Caco-2 (cell line): ENCODE measurements at regions not wholly inside any gene's neighbourhood (a gene's known extent, or its start where the extent isn't known, plus 50 kb on each side); places are given as distances from the start of the nearest gene placed in this dataset.

ENCODE experiments used
- BruUV-seq: library from RNA; stranded (reverse); fragments of 400-500 nt; replicated peaks from 2 replicates; lab custom pipeline; 2021; lab: Mats Ljungman, UMichigan
- CTCF ChIA-PET: fragments of 300-600 bp; sonication (Branson Sonifier 250); formaldehyde crosslinking; loops from one replicate; lab custom pipeline; 2022; ENCODE audit warnings: antibody characterized with exemption; lab: Charles Lee
- POLR2A ChIA-PET: fragments of 300-600 bp; sonication (Branson Sonifier 250); formaldehyde crosslinking; loops from one replicate; lab custom pipeline; 2022; ENCODE audit warnings: antibody characterized with exemption; lab: Charles Lee
- DNase-seq, 2 experiments: peaks; one replicate each; pipeline versions ENCODE4 v3.0.0 to v3.0.0-alpha.2; 2020 to 2022
- H3K27me3 ChIP-seq: replicated peaks from 2 replicates; pipeline ENCODE4 v1.6.0; 2011; ENCODE audit warnings: low read length; ENCODE audit not compliant: control insufficient read depth, insufficient read depth
- H3K36me3 ChIP-seq: 2 replicates; pipeline ENCODE4 v1.5.1; 2011; ENCODE audit warnings: low read length; ENCODE audit not compliant: control insufficient read depth, insufficient read depth
- H3K4me1 ChIP-seq: fragments of 250-450 bp; sonication (Bioruptor Pico); 2 replicates; pipeline ENCODE4 v1.5.1; 2020; ENCODE audit warnings: mild to moderate bottlenecking
- H3K4me3 ChIP-seq: 2 replicates; pipeline ENCODE4 v1.5.1; 2011; ENCODE audit warnings: low read depth, mild to moderate bottlenecking, control low read depth, low read length
- H3K9me3 ChIP-seq: fragments of 250-450 bp; sonication (Bioruptor Pico); 2 replicates; pipeline ENCODE4 v1.5.1; 2020; ENCODE audit warnings: mild to moderate bottlenecking, moderate library complexity
- H3K27ac Mint-ChIP-seq: one replicate; pipeline ENCODE4 v1.8.0; 2022; ENCODE audit warnings: mixed read lengths; ENCODE audit not compliant: unreplicated experiment
- H3K27me3 Mint-ChIP-seq: one replicate; pipeline ENCODE4 v1.8.0; 2022; ENCODE audit warnings: mixed read lengths; ENCODE audit not compliant: insufficient read depth, unreplicated experiment
- H3K36me3 Mint-ChIP-seq: one replicate; pipeline ENCODE4 v1.8.0; 2022; ENCODE audit warnings: mild to moderate bottlenecking, mixed read lengths; ENCODE audit not compliant: insufficient read depth, unreplicated experiment
- H3K4me1 Mint-ChIP-seq: one replicate; pipeline ENCODE4 v1.8.0; 2022; ENCODE audit warnings: low read depth, mixed read lengths; ENCODE audit not compliant: unreplicated experiment
- H3K4me3 Mint-ChIP-seq: one replicate; pipeline ENCODE4 v1.8.0; 2022; ENCODE audit warnings: mild to moderate bottlenecking, moderate library complexity, mixed read lengths; ENCODE audit not compliant: unreplicated experiment
- H3K9me3 Mint-ChIP-seq: one replicate; pipeline ENCODE4 v1.8.0; 2022; ENCODE audit warnings: mixed read lengths; ENCODE audit not compliant: unreplicated experiment
- intact Hi-C: fragments of 100-400 bp; cut with micrococcal nuclease; formaldehyde crosslinking; loops from one replicate; pipeline ENCODE4 v1.10.0; 2022; ENCODE audit not compliant: unreplicated experiment
- TF ChIP-seq, protein P1 (sequence below), 2 experiments: fragments of 200-600 bp in 1 of 2; IDR thresholded peaks; 1 replicate in 1 of 2; 2 replicates in 1 of 2; pipeline versions ENCODE4 v1.5.1 to v1.8.0; 2011 to 2022; ENCODE audit warnings: antibody characterized with exemption in 1 of 2, control low read depth in 1 of 2, inconsistent platforms in 1 of 2, low read depth in 1 of 2, low read length in 1 of 2, mild to moderate bottlenecking in 1 of 2, moderate library complexity in 1 of 2; ENCODE audit not compliant: insufficient read depth in 1 of 2, severe bottlenecking in 1 of 2, unreplicated experiment in 1 of 2

DNA sequence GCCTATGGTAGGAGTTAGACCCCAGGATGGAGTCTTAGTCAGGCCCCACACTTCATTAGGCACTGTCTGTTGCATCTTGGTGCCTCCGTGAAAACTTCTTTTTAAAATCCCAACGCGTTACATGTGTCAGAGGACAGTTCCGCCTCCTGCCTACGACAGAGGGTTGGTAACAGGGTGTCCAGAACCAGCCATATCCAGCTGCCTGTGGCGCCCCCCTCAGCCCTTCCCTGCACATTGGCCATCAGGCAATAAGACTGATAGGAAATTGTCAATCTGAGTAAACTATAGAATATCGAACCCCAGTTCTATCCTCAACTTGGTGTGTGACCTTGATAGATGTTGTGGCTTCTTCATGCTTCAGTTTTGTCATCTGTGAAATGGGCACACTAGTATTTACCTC lies 108.6 kb upstream of the CSF3R start:
- no TSS peak for BruUV-seq
- Mint-ChIP-seq H3K36me3 (no peaks in the 10 kb centered on the region), H3K9me3 (no peaks in the 10 kb centered on the region), H3K4me1 (no peaks in the 10 kb centered on the region), H3K27ac (no peak overlapping the region), H3K27me3 (peaks cover 3% of the 10 kb centered on the region), H3K4me3 (no peak overlapping the region)
- TF ChIP-seq, protein P1, sequence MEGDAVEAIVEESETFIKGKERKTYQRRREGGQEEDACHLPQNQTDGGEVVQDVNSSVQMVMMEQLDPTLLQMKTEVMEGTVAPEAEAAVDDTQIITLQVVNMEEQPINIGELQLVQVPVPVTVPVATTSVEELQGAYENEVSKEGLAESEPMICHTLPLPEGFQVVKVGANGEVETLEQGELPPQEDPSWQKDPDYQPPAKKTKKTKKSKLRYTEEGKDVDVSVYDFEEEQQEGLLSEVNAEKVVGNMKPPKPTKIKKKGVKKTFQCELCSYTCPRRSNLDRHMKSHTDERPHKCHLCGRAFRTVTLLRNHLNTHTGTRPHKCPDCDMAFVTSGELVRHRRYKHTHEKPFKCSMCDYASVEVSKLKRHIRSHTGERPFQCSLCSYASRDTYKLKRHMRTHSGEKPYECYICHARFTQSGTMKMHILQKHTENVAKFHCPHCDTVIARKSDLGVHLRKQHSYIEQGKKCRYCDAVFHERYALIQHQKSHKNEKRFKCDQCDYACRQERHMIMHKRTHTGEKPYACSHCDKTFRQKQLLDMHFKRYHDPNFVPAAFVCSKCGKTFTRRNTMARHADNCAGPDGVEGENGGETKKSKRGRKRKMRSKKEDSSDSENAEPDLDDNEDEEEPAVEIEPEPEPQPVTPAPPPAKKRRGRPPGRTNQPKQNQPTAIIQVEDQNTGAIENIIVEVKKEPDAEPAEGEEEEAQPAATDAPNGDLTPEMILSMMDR (IDR thresholded peaks at IDR 0.05; ENCODE audit: insufficient read depth in 1 of 2, low read depth in 1 of 2, low read length in 1 of 2, severe bottlenecking in 1 of 2, unreplicated experiment in 1 of 2), result no peak
- no peaks in the 10 kb centered on the region for H3K9me3 ChIP-seq
- no peaks in the 10 kb centered on the region for H3K27me3 ChIP-seq
- no peak overlapping the region for H3K4me3 ChIP-seq
- ChIA-PET POLR2A (no interaction called here), CTCF (no interaction called here)
- no peak for DNase-seq
- H3K36me3 ChIP-seq, result no peaks in the 10 kb centered on the region
- intact Hi-C loops, result no loop called here
- H3K4me1 ChIP-seq, result no peaks in the 10 kb centered on the region

DNA sequence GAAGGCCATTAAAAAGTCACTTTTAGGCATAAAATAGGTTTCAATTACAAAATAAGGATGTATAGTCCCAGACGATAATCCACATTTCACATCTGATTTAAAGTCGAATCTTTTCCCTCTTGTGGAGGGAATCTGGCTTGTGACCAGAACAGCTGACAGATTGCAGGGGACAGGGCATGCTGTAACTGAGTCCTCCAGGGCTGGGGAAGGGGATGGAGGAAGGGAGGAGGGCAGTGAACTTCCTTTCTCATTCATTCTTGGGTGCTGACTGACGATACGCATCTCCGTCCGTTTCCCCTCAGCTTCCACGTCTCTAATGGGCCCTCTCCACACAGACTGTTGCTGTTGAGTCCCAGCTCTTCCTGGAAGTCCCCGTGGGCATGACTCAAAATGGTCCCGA lies 108.1 kb upstream of the CSF3R start:
- intact Hi-C loops, result no loop called here
- Histone ChIP-seq H3K36me3 (no peaks in the 10 kb centered on the region), H3K4me1 (no peaks in the 10 kb centered on the region), H3K9me3 (no peaks in the 10 kb centered on the region), H3K27me3 (no peaks in the 10 kb centered on the region), H3K4me3 (no peak overlapping the region)
- Mint-ChIP-seq H3K9me3 (no peaks in the 10 kb centered on the region), H3K36me3 (no peaks in the 10 kb centered on the region), H3K4me1 (no peaks in the 10 kb centered on the region), H3K27me3 (peaks cover 3% of the 10 kb centered on the region), H3K27ac (no peak overlapping the region), H3K4me3 (no peak overlapping the region)
- ChIA-PET POLR2A (no interaction called here), CTCF (interaction anchor here (1.8 kb wide), 1 partner anchor 14 kb away, joined by 6 read pairs; no protein-coding TSS in a partner anchor)
- no peak for DNase-seq
- BruUV-seq, result no TSS peak
- TF ChIP-seq, protein P1 (IDR thresholded peaks at IDR 0.05; ENCODE audit: insufficient read depth in 1 of 2, low read depth in 1 of 2, low read length in 1 of 2, severe bottlenecking in 1 of 2, unreplicated experiment in 1 of 2), result no peak

DNA sequence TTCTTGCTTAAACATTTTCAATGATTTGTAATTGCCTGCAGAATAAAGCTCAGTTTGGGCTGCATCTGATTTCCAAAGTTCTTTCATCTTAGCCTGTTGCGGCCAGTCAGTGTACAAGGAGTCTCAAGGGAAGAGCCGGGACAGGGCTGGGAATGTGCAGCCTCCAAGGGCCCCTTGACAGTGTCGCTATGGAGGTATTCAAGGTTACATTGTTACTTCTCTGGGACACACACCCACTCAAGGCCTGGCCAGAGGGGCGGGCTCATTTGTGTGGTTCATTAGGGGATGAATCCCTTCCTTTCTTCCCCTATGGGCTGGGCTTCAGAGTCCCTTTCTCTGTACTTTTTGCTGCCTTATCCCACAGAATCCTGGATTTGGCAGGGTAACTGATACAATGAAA lies 107.6 kb upstream of the CSF3R start:
- BruUV-seq, result no TSS peak
- DNase-seq, result no peak
- no peaks in the 10 kb centered on the region for H3K27me3 ChIP-seq
- Mint-ChIP-seq H3K27me3 (peaks cover 3% of the 10 kb centered on the region), H3K4me1 (no peaks in the 10 kb centered on the region), H3K4me3 (no peak overlapping the region), H3K27ac (no peak overlapping the region), H3K36me3 (no peaks in the 10 kb centered on the region), H3K9me3 (no peaks in the 10 kb centered on the region)
- H3K9me3 ChIP-seq, result no peaks in the 10 kb centered on the region
- intact Hi-C loops, result no loop called here
- H3K36me3 ChIP-seq, result no peaks in the 10 kb centered on the region
- TF ChIP-seq, protein P1 (IDR thresholded peaks at IDR 0.05; ENCODE audit: insufficient read depth in 1 of 2, low read depth in 1 of 2, low read length in 1 of 2, severe bottlenecking in 1 of 2, unreplicated experiment in 1 of 2), result no peak
- POLR2A ChIA-PET, result no interaction called here
- H3K4me1 ChIP-seq, result no peaks in the 10 kb centered on the region
- no peak overlapping the region for H3K4me3 ChIP-seq
- CTCF ChIA-PET, result interaction anchor here (1.8 kb wide), 1 partner anchor 14 kb away, joined by 6 read pairs; no protein-coding TSS in a partner anchor
